ENCODE measurements at regions not wholly inside any gene's neighbourhood (a gene's known extent, or its start where the extent isn't known, plus 50 kb on each side); places are given as distances from the start of the nearest gene placed in this dataset.
A peak's percentile ranks its signal among the peaks of the same experiment; 100 is the strongest.

- no peaks in the 10 kb centered on the region for H3K23me2 ChIP-seq (ENCODE audit: low read depth, low read length)
- H2BK120ac ChIP-seq (replicated peaks; ENCODE audit: low read depth, low read length) = no peak overlapping the region
- no peaks in the 10 kb centered on the region for H3K36me3 ChIP-seq (ENCODE audit: control insufficient read depth in 2 of 4, insufficient read depth in 4 of 4, low read length in 3 of 4)
- no peak overlapping the region for H3K27ac ChIP-seq (ENCODE audit: low read depth, low read length)
- no peaks in the 10 kb centered on the region for H3K9me3 ChIP-seq (ENCODE audit: insufficient read depth in 2 of 2, low read depth in 1 of 2, low read length in 1 of 2)
- no peaks in the 10 kb centered on the region for H3K79me1 ChIP-seq (ENCODE audit: low read depth, low read length)
- H4K91ac ChIP-seq (replicated peaks; ENCODE audit: insufficient read length, low read length) = no peak overlapping the region
- H2BK15ac ChIP-seq (ENCODE audit: low read length) = no peak overlapping the region
- no peak overlapping the region for H3K23ac ChIP-seq (ENCODE audit: insufficient read length)
- H3K14ac ChIP-seq (ENCODE audit: insufficient read length) = no peak overlapping the region
- H2BK5ac ChIP-seq (ENCODE audit: low read depth, low read length) = no peak overlapping the region
- H4K5ac ChIP-seq (ENCODE audit: insufficient read length, low read depth, low read length) = no peak overlapping the region
- no peaks in the 10 kb centered on the region for H3K4me1 ChIP-seq (replicated peaks in 1 of 4; ENCODE audit: control insufficient read depth in 3 of 4, insufficient read depth in 4 of 4, low read length in 3 of 4)
- H2AFZ ChIP-seq (ENCODE audit: low read length) = no peak overlapping the region
- H3K18ac ChIP-seq (ENCODE audit: extremely low read depth, low read length) = no peak overlapping the region
- H2BK20ac ChIP-seq (ENCODE audit: low read length) = no peak overlapping the region
- no peak overlapping the region for H3K56ac ChIP-seq (replicated peaks; ENCODE audit: insufficient read length, low read depth, low read length)
- H3K9ac ChIP-seq (replicated peaks in 1 of 4; ENCODE audit: extremely low read depth in 1 of 4, low read depth in 3 of 4, low read length in 3 of 4) = no peak overlapping the region
- H2BK12ac ChIP-seq (ENCODE audit: low read depth, low read length) = no peak overlapping the region
- POLR2A ChIA-PET (ENCODE audit: partially characterized antibody) = interaction anchor here (0.7 kb wide), 1 partner anchor 107 kb away, joined by 3 read pairs; no protein-coding TSS in a partner anchor
- no peaks in the 10 kb centered on the region for H4K20me1 ChIP-seq (replicated peaks in 1 of 2; ENCODE audit: control insufficient read depth in 1 of 2, insufficient read depth in 2 of 2, low read length in 2 of 2)
- DNase-seq (ENCODE audit: low read depth in 1 of 2, low spot score in 2 of 2) = no peak
- H3K4me2 ChIP-seq (ENCODE audit: insufficient read depth in 1 of 2, low read depth in 2 of 2, low read length in 2 of 2) = no peak overlapping the region
- H3K4ac ChIP-seq (replicated peaks; ENCODE audit: insufficient read length, low read depth, low read length) = no peak overlapping the region
- H3K4me3 ChIP-seq (ENCODE audit: extremely low read depth in 1 of 4, insufficient read depth in 2 of 4, low read depth in 3 of 4, low read length in 4 of 4) = no peak overlapping the region
- FAIRE-seq = peak; percentile 28
- no peak overlapping the region for H4K8ac ChIP-seq (ENCODE audit: extremely low read depth, insufficient read depth, low read length)
- CTCF ChIA-PET (ENCODE audit: partially characterized antibody) = interaction anchor here (0.6 to 3.0 kb wide), 63 partner anchors 8 to 1768 kb away, joined by 3 to 32 read pairs (median 3); no protein-coding TSS in a partner anchor
- no peaks in the 10 kb centered on the region for H3K27me3 ChIP-seq (replicated peaks in 1 of 4; ENCODE audit: control insufficient read depth in 3 of 4, extremely low read depth in 1 of 4, insufficient read depth in 3 of 4, low read length in 3 of 4)
- H3K79me2 ChIP-seq (ENCODE audit: control insufficient read depth in 1 of 2, insufficient read depth in 2 of 2, low read length in 2 of 2) = no peaks in the 10 kb centered on the region
- TF ChIP-seq RAD21 (IDR thresholded peaks at IDR 0.05 in 1 of 2, conservative IDR thresholded peaks at IDR 0.05 in 1 of 2; ENCODE audit: low read depth in 2 of 2, low read length in 2 of 2) (peak; percentile 84 to 91), TAF7 (optimal IDR thresholded peaks at IDR 0.05; ENCODE audit: borderline replicate concordance, low read depth, low read length) (no peak), NANOG (IDR thresholded peaks at IDR 0.05; ENCODE audit: insufficient read depth, low read depth, low read length, poor library complexity, severe bottlenecking) (no peak), CTBP2 (IDR thresholded peaks at IDR 0.05; ENCODE audit: borderline replicate concordance, insufficient read depth, insufficient read length, low read length) (no peak), TCF12 (IDR thresholded peaks at IDR 0.05; ENCODE audit: low read depth, low read length) (no peak), TEAD4 (IDR thresholded peaks at IDR 0.05; ENCODE audit: low read depth, low read length) (peak; percentile 43; the same call in 1 of the 2 replicates)
- TF ChIP-seq, protein P1, sequence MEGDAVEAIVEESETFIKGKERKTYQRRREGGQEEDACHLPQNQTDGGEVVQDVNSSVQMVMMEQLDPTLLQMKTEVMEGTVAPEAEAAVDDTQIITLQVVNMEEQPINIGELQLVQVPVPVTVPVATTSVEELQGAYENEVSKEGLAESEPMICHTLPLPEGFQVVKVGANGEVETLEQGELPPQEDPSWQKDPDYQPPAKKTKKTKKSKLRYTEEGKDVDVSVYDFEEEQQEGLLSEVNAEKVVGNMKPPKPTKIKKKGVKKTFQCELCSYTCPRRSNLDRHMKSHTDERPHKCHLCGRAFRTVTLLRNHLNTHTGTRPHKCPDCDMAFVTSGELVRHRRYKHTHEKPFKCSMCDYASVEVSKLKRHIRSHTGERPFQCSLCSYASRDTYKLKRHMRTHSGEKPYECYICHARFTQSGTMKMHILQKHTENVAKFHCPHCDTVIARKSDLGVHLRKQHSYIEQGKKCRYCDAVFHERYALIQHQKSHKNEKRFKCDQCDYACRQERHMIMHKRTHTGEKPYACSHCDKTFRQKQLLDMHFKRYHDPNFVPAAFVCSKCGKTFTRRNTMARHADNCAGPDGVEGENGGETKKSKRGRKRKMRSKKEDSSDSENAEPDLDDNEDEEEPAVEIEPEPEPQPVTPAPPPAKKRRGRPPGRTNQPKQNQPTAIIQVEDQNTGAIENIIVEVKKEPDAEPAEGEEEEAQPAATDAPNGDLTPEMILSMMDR (IDR thresholded peaks at IDR 0.05; ENCODE audit: control extremely low read depth in 1 of 3, insufficient read depth in 1 of 3, low read depth in 1 of 3, low read length in 3 of 3) = peak in 2 of 3 experiments; percentile 54 to 61; a peak in 3 of 4 replicates
- 47% methylated on average over 2 of the region's 2 CpGs; no CpG with 5 or more reads in 1 of the 2 experiments for WGBS, 2 experiments (ENCODE audit: extremely low coverage in 1 of 2, insufficient coverage in 1 of 2, insufficient read length in 1 of 2, insufficient replicate concordance in 2 of 2, low coverage in 1 of 2, low lambda C conversion rate in 2 of 2, missing lambda C conversion rate in 1 of 2)
- no peak overlapping the region for H2AK5ac ChIP-seq (ENCODE audit: low read depth, low read length)
Observed at GRCh38 chr17:70767102-70767701, 597.9 kb downstream of the KCNJ2 start.
